WTC11 (cell line): ENCODE measurements at regions not wholly inside any gene's neighbourhood (a gene's known extent, or its start where the extent isn't known, plus 50 kb on each side); places are given as distances from the start of the nearest gene placed in this dataset.

Experiments used
- CTCF ChIP-seq: fragments of 200-600 bp; IDR thresholded peaks from 2 replicates; pipeline ENCODE4 v1.8.0; 2022; ENCODE audit warnings: antibody characterized with exemption
- ESRRA ChIP-seq: sonication (generic); formaldehyde crosslinking; IDR thresholded peaks from 2 replicates; pipeline ENCODE4 v1.8.1; 2022; ENCODE audit warnings: mild to moderate bottlenecking, missing genetic modification reagents, borderline replicate concordance
- MAX ChIP-seq: sonication (generic); formaldehyde crosslinking; IDR thresholded peaks from 2 replicates; pipeline ENCODE4 v1.8.0; 2022; ENCODE audit warnings: mild to moderate bottlenecking, missing genetic modification reagents
- MYBL2 ChIP-seq: sonication (generic); formaldehyde crosslinking; IDR thresholded peaks from 2 replicates; pipeline ENCODE4 v1.8.1; 2023; ENCODE audit warnings: mild to moderate bottlenecking, moderate library complexity, missing genetic modification reagents
- NFYB ChIP-seq: sonication (generic); formaldehyde crosslinking; conservative IDR thresholded peaks from 2 replicates; pipeline ENCODE4 v1.8.0; 2022; ENCODE audit warnings: low read depth, missing genetic modification reagents
- ZNF138 ChIP-seq: sonication (generic); formaldehyde crosslinking; conservative IDR thresholded peaks from 2 replicates; pipeline ENCODE4 v1.8.1; 2022; ENCODE audit warnings: mild to moderate bottlenecking, moderate library complexity, missing genetic modification reagents

- no peak for TF ChIP-seq CTCF
- TF ChIP-seq ESRRA (CRISPR knock-in tag), result no peak
- no peak for TF ChIP-seq ZNF138 (CRISPR knock-in tag)
- no peak for TF ChIP-seq MAX
- TF ChIP-seq NFYB (CRISPR knock-in tag), result no peak
- no peak for TF ChIP-seq MYBL2 (CRISPR knock-in tag)
Observed at GRCh38 chr5:62168506-62169281, 137.3 kb upstream of the KIF2A start.
